Ishikawa (cell line): ENCODE measurements at regions not wholly inside any gene's neighbourhood (a gene's known extent, or its start where the extent isn't known, plus 50 kb on each side); places are given as distances from the start of the nearest gene placed in this dataset.

Experiments
- CEBPB ChIP-seq: IDR thresholded peaks from 2 replicates; pipeline ENCODE4 v1.6.1; 2012
- CREB1 ChIP-seq: IDR thresholded peaks from 2 replicates; pipeline ENCODE4 v1.6.1; 2012; ENCODE audit warnings: low read depth
- EGR1 ChIP-seq: IDR thresholded peaks from 2 replicates; pipeline ENCODE4 v1.6.1; 2012
- EP300 ChIP-seq: IDR thresholded peaks from 2 replicates; pipeline ENCODE4 v1.6.1; 2012; ENCODE audit warnings: borderline replicate concordance
- FOXM1 ChIP-seq: IDR thresholded peaks from 2 replicates; pipeline ENCODE4 v1.6.1; 2012; ENCODE audit warnings: low read depth, borderline replicate concordance
- NFIC ChIP-seq: IDR thresholded peaks from 2 replicates; pipeline ENCODE4 v1.6.1; 2012
- RAD21 ChIP-seq: IDR thresholded peaks from 2 replicates; pipeline ENCODE4 v1.6.1; 2012; ENCODE audit warnings: low read depth
- TAF1 ChIP-seq: IDR thresholded peaks from 2 replicates; pipeline ENCODE4 v1.6.1; 2012; ENCODE audit warnings: low read depth, mild to moderate bottlenecking
- TCF12 ChIP-seq: IDR thresholded peaks from 2 replicates; pipeline ENCODE4 v1.6.1; 2012; ENCODE audit warnings: low read depth
- TEAD4 ChIP-seq: IDR thresholded peaks from 2 replicates; pipeline ENCODE4 v1.6.1; 2012
- YY1 ChIP-seq: IDR thresholded peaks from 2 replicates; pipeline ENCODE4 v1.6.1; 2012; ENCODE audit warnings: low read depth
- ZBTB7A ChIP-seq: IDR thresholded peaks from 2 replicates; pipeline ENCODE4 v1.6.1; 2012; ENCODE audit warnings: low read depth
- TF ChIP-seq, protein P1 (sequence below): IDR thresholded peaks from 2 replicates; pipeline ENCODE4 v1.6.1; 2012
- TF ChIP-seq, protein P2 (sequence below): IDR thresholded peaks from 2 replicates; pipeline ENCODE4 v1.6.1; 2012
- TF ChIP-seq, protein P3 (sequence below): IDR thresholded peaks from 2 replicates; pipeline ENCODE4 v1.6.1; 2012; ENCODE audit warnings: low read depth, mild to moderate bottlenecking

DNA sequence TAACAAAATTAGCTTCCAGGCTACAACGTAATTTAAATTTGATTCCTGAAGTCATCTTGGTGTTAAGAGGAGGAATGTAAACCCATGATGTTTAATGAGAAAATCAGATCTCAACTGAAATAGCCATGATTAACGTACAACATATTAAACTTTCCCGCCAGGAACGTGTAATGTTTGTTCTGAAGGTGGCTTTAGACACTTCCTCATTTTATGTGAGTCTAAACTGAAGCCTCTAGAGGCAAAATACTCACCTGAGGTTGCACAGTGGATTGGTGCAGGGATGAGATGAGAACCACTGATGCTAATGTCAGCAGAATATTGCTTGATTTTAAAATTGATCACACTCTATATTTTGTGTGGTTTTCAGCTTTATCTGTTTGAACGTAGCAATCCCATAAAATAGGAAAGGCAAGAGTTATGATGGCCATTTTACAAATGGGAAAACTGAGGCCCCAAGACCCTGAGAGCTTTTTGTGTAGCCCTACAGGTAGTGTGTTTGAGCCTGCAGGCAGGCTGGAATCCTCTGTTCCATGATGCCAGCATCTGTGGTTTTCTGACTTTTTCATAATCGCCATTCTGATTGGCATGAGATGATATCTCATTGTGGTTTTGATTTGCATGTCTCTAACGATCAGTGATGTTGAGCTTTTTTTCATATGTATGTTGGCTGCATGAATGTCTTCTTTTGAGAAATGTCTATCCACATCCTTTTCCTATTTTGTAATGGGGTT, 243.7 kb upstream of the BMPER start:
- TF ChIP-seq, protein P1, sequence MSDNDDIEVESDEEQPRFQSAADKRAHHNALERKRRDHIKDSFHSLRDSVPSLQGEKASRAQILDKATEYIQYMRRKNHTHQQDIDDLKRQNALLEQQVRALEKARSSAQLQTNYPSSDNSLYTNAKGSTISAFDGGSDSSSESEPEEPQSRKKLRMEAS: no peak
- TF ChIP-seq, protein P2, sequence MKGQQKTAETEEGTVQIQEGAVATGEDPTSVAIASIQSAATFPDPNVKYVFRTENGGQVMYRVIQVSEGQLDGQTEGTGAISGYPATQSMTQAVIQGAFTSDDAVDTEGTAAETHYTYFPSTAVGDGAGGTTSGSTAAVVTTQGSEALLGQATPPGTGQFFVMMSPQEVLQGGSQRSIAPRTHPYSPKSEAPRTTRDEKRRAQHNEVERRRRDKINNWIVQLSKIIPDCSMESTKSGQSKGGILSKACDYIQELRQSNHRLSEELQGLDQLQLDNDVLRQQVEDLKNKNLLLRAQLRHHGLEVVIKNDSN: no peak
- TF ChIP-seq ZBTB7A (no peak), EP300 (no peak), FOXM1 (no peak), EGR1 (no peak), NFIC (no peak), TEAD4 (no peak), TAF1 (no peak), CREB1 (no peak)
- TF ChIP-seq, protein P3, sequence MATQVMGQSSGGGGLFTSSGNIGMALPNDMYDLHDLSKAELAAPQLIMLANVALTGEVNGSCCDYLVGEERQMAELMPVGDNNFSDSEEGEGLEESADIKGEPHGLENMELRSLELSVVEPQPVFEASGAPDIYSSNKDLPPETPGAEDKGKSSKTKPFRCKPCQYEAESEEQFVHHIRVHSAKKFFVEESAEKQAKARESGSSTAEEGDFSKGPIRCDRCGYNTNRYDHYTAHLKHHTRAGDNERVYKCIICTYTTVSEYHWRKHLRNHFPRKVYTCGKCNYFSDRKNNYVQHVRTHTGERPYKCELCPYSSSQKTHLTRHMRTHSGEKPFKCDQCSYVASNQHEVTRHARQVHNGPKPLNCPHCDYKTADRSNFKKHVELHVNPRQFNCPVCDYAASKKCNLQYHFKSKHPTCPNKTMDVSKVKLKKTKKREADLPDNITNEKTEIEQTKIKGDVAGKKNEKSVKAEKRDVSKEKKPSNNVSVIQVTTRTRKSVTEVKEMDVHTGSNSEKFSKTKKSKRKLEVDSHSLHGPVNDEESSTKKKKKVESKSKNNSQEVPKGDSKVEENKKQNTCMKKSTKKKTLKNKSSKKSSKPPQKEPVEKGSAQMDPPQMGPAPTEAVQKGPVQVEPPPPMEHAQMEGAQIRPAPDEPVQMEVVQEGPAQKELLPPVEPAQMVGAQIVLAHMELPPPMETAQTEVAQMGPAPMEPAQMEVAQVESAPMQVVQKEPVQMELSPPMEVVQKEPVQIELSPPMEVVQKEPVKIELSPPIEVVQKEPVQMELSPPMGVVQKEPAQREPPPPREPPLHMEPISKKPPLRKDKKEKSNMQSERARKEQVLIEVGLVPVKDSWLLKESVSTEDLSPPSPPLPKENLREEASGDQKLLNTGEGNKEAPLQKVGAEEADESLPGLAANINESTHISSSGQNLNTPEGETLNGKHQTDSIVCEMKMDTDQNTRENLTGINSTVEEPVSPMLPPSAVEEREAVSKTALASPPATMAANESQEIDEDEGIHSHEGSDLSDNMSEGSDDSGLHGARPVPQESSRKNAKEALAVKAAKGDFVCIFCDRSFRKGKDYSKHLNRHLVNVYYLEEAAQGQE: no peak

DNA sequence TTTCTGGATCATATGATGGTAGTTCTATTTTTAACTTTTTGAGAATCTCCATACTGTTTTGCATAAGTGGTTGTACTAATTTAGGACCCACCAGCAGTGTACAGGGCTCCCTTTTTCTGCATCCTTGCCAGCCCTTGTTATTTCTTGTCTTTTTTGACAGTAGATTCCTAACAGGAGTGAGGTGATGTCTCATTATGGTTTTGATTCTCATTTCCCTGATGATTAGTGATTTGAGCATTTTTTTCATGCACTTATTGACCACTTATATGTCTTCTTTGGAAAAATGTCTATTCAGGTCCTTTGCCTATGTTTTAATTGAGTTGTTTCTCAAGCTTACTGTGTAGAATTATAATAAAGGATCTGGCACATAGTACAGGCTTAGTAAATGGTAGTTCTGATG, 238.8 kb upstream of the BMPER start:
- TF ChIP-seq CREB1: no peak
- no peak for TF ChIP-seq FOXM1
- no peak for TF ChIP-seq TAF1

DNA sequence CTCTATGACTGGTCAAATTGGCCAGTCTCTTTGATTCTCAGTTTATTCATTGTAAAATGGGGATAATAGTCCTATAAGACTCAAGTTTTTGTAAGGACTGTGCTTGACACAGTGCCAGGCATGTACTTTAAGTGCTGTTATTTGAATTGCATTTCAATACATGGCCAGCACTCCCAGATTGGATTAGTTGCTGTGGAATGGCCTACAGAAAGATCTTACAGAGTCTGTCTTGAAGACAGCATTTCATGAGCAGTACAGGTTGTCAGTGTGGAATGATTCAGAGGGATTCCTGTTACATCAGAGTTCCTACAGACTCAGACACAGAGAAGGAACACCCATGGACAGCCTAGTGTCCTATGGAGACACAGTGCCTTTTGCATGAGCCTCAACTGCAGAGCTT, 238.1 kb upstream of the BMPER start:
- no peak for TF ChIP-seq ZBTB7A
- no peak for TF ChIP-seq EGR1
- TF ChIP-seq EP300: no peak
- no peak for TF ChIP-seq FOXM1

DNA sequence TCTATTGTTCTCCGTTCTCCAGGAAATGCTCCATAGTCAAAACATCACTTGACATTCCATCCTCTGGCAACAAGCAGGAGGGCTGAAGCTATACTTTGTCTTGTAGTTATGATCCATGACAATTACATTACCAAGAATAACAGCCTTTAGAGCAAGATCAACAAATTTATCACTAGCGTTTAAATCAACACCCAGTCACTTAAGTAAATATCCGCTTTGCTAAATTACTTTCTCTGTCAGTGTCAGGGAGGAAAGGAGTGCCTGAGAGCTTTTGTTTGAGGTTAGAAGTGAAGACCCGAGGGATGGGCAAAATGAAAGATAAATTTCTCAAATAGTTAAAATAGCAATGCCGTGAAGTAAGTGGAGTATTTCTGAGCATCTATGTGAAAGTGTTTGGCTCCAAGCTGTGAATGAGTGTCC, 236.1 kb upstream of the BMPER start:
- TF ChIP-seq CEBPB: no peak
- no peak for TF ChIP-seq EP300
- TF ChIP-seq FOXM1: no peak
- TF ChIP-seq TCF12: no peak
- TF ChIP-seq EGR1: no peak
- TF ChIP-seq CREB1: no peak
- no peak for TF ChIP-seq YY1
- no peak for TF ChIP-seq NFIC
- TF ChIP-seq, protein P3: no peak
- TF ChIP-seq, protein P2: no peak
- TF ChIP-seq RAD21: no peak
- TF ChIP-seq TEAD4: no peak
- TF ChIP-seq, protein P1: no peak
- no peak for TF ChIP-seq TAF1
- TF ChIP-seq ZBTB7A: no peak

DNA sequence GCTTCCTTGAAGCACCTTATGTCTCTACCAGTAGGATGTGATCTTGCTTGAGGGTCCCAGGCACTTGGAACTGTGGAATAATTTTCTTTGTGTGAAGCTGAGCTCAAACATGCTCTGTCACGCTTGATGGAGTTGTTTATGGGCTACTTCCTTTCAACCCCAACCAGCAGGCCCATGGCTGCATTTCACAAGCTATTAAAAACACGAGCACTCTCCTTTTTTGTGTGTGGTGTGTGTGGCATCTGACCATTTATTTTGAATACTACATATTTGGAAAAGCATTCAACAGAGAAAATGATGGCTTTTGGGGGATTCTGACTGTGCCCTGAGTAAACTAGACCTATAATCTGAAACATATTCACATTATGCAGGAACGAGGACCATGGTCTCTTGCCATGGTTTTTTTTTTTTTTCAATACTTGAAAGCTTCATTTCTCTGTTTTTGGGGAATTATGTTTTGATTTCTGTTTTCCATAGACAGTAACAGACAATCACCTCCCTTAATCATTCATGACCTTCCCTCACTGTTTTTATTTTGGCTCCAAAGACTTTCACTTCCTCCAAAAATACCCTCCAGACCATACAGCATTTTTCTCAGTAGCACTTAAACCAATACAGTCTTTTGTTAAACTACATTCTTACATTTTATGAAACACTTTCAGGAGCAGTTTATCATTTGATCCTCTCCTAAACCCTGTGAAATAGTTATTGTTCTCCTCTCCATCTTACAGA, 233.6 kb upstream of the BMPER start:
- TF ChIP-seq ZBTB7A (no peak), NFIC (no peak), TAF1 (no peak), RAD21 (no peak), TEAD4 (no peak), CREB1 (no peak), CEBPB (no peak), TCF12 (no peak), FOXM1 (no peak), EGR1 (no peak), EP300 (no peak), YY1 (no peak)
- TF ChIP-seq, protein P1: no peak
- TF ChIP-seq, protein P3: no peak
